GM12873 (cell line): ENCODE measurements at regions not wholly inside any gene's neighbourhood (a gene's known extent, or its start where the extent isn't known, plus 50 kb on each side); places are given as distances from the start of the nearest gene placed in this dataset.
A peak's percentile ranks its signal among the peaks of the same experiment; 100 is the strongest.

ENCODE experiments used
- TF ChIP-seq, protein P1 (sequence below): IDR thresholded peaks from 2 replicates; pipeline ENCODE4 v1.5.1; 2012; ENCODE audit warnings: low read depth, mild to moderate bottlenecking, moderate library complexity, low read length, control low read depth; ENCODE audit not compliant: insufficient read depth; ENCODE audit errors: missing control alignments

DNA sequence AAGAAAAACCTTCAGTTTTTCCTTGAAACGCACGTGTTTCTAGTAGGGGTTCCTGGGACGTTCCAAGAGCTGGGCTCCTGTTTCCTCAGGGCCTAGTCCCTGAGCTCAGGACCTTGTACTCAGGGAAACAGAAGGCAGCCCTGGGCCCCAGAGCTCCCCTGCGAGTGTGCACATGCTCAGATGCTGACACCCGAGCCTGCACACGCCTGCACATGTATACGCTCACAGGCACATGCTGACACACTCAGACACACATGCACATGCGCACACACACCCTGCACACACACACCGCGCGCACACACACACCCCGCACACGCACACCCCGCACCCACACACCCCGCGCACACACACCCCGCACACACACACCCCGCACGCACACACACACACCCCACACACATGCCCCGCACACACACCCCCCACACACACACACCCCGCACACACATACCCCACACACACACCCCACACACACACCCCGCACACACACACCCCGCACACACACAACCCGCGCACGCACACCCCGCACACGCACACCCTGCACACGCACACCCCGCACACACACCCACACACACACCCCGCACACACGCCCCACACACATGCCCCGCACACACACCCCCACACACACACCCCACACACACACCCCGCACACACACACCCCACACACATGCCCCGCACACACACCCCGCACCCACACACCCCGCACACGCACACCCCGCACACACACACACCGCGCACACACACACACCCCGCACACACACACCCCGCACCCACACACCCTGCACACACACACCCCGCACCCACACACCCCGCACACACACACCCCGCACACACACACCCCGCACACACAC lies 52.2 kb downstream of the CALML3 start:
- TF ChIP-seq, protein P1, sequence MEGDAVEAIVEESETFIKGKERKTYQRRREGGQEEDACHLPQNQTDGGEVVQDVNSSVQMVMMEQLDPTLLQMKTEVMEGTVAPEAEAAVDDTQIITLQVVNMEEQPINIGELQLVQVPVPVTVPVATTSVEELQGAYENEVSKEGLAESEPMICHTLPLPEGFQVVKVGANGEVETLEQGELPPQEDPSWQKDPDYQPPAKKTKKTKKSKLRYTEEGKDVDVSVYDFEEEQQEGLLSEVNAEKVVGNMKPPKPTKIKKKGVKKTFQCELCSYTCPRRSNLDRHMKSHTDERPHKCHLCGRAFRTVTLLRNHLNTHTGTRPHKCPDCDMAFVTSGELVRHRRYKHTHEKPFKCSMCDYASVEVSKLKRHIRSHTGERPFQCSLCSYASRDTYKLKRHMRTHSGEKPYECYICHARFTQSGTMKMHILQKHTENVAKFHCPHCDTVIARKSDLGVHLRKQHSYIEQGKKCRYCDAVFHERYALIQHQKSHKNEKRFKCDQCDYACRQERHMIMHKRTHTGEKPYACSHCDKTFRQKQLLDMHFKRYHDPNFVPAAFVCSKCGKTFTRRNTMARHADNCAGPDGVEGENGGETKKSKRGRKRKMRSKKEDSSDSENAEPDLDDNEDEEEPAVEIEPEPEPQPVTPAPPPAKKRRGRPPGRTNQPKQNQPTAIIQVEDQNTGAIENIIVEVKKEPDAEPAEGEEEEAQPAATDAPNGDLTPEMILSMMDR = no peak

DNA sequence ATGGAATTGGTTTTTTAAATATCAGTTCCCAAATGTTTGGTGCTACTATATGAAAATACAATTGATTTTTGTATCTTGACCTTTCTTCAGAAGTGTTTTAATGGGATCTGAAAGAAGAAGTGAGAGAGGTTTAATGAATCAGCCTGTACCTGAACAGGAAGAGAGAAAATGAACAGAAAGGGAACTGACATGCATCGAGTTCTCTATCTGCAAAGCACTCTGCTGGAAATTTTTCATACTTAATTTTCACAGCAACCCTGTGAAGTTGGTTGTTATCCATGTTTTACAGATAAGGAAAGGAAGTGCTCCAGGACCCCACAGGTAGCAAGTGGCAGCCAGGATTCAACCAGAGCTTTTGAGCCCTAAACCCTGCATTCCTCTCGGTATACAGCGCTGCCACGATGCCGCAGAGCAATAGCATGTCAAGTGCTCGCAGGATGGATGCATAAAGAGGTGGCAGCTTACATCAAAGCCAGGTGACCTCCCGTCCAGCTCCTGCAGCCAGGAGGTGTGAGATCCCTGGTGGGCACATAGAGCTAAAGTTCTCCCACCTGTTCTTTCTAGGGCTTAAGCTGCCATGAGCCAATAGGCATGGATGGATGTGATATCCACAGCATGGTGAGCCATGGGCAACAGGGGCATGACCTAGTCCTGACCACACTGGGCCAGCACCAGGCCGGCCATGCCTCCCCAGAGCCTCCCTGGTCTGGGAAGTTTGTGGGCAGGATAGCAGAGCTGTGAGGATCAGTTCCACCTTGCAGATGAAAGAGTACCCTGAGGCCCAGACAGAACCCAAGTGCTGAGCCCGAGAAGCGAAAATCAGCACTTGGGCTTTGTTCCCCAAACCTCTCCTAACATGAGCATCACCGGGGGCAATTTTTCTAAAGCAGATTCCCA lies 57.2 kb downstream of the CALML3 start:
- TF ChIP-seq, protein P1 = no peak

GRCh38 chr10:5582736-5583135 lies 58.0 kb downstream of the CALML3 start:
- TF ChIP-seq, protein P1 = peak; percentile 38

DNA sequence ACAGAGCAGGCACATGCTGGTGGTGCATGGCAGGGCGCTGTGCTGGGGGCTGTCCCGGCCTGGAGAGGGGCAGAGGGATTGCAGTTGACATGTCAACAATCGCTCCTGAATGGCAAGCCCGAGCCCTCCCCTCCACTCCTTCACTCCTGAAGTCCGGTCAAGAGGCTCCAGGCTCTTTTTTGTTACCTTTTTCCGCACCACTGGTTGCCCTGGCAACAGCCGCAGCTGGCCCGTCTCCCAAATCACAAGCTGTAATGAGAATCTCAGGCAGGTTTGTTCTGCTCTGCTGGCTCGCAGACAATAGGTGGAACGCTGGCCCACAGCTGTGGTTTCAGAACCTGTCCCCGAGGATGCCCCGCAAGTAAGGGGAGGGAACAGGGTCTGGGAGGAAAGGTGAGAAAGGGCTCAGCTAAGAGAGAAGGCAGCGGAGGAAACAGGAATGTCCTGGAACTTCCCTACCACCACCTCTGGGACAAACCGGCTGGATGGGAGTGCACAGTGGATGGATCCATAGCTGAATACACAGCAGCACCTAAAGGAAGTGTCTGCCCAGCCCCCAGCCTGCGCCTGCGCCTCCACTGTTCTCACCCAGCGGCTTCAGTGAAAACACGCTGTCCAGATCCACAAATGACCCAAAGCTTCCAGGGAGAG lies 58.9 kb downstream of the CALML3 start:
- TF ChIP-seq, protein P1 = no peak

DNA sequence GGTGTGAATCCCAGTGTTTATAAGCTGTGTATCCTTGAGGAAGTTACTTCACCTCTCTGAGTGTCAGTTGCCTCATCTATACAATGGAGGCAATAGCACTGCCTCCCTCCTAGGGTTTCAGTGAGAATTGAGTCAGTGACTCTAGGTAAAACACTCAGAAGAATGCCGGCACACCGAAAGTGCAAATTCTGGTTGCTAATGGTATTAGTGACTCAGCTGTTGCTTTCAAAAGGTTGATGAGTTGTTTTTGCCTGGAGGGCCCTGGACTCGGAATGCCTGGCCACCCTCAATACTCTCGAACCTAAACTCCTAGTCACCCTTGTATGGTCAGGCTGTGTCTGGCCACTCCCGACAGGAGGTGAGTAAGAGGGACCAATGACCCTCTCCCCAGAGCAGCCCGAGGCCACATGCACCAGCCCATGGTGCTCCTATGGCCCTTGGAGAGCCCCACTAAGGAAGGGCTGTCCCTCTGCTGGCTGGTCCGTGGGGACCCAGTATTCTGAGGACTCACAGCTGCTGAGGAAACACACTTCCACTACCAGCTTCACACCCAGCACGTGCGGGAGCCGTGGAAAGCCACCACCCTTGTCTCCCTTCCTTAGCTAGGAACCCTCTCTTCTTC lies 60.2 kb downstream of the CALML3 start:
- TF ChIP-seq, protein P1 = no peak

DNA sequence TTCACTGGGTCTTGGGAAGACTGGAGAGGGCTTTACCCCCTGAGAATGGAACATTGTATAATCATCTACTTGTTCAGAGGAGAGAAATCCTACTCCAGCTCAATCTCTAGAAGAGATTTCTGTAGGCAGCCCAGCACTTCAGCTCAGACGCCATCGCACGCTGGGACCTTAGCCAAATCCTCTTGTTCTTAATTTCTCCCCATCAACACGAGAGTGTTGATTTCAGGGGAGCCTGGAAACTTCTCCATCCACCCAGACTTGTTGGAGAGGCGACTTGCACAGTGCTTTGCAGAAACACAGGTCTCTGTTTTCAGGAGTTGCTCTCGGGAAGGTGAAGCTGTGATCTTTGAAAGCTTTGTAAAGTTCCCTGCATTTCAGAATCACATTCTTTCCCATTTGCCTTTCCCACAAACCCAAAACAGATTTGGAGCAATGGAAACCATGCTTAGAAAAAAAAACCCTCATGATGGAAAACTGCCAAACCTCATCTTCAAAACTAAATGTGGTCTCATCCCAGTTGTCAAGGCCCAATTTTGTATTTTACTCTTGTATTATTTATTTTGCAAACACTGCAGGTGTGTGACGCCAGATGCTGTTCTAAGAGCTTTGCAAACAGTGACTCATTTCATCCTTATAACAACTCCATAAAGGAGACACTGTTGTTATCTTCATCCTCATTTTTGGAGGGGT lies 60.9 kb downstream of the CALML3 start:
- TF ChIP-seq, protein P1 = no peak
